Mesendoderm (in vitro differentiated cells): ENCODE measurements at regions not wholly inside any gene's neighbourhood (a gene's known extent, or its start where the extent isn't known, plus 50 kb on each side); places are given as distances from the start of the nearest gene placed in this dataset.
"Not testable (repeated sequence)": the region's sequence is repeated elsewhere in the genome, so short reads cannot be mapped to it uniquely, and the experiment has no call there.

Experiments used
- DNase-seq: peaks from one replicate; pipeline ENCODE4 v3.0.0; 2013
- H2AK5ac ChIP-seq: 2 replicates; pipeline ENCODE4 v1.6.1; 2013; ENCODE audit warnings: low read length, inconsistent platforms
- H2BK120ac ChIP-seq: 2 replicates; pipeline ENCODE4 v1.6.1; 2013; ENCODE audit warnings: low read depth, mild to moderate bottlenecking, low read length, moderate library complexity, mixed read lengths
- H2BK15ac ChIP-seq: replicated peaks from 2 replicates; pipeline ENCODE4 v1.6.1; 2013; ENCODE audit warnings: low read depth, mild to moderate bottlenecking, moderate library complexity
- H2BK5ac ChIP-seq: 2 replicates; pipeline ENCODE4 v1.6.1; 2013; ENCODE audit warnings: low read length, inconsistent platforms
- H3K18ac ChIP-seq: 2 replicates; pipeline ENCODE4 v1.6.1; 2013; ENCODE audit warnings: mild to moderate bottlenecking, low read length, mixed read lengths
- H3K23ac ChIP-seq: one replicate; pipeline ENCODE4 v1.6.1; 2013; ENCODE audit warnings: low read length
- H3K27ac ChIP-seq: 2 replicates; pipeline ENCODE4 v1.5.1; 2013; ENCODE audit warnings: low read depth, mild to moderate bottlenecking, inconsistent platforms, low read length, moderate library complexity
- H3K27me3 ChIP-seq: 2 replicates; pipeline ENCODE4 v1.6.1; 2013; ENCODE audit warnings: low read length, control low read depth, mild to moderate bottlenecking, inconsistent platforms; ENCODE audit not compliant: insufficient read depth, poor library complexity
- H3K36me3 ChIP-seq: 2 replicates; pipeline ENCODE4 v1.6.1; 2013; ENCODE audit warnings: low read length, inconsistent platforms; ENCODE audit not compliant: control insufficient read depth, insufficient read depth
- H3K4ac ChIP-seq: one replicate; pipeline ENCODE4 v1.6.1; 2013; ENCODE audit warnings: low read depth, mild to moderate bottlenecking, low read length, moderate library complexity
- H3K4me1 ChIP-seq: 2 replicates; pipeline ENCODE4 v1.6.1; 2013; ENCODE audit warnings: low read depth, low read length, inconsistent platforms; ENCODE audit not compliant: control insufficient read depth
- H3K4me2 ChIP-seq: 2 replicates; pipeline ENCODE4 v1.6.1; 2013; ENCODE audit warnings: low read length
- H3K4me3 ChIP-seq: 2 replicates; pipeline ENCODE4 v1.5.1; 2013; ENCODE audit warnings: mild to moderate bottlenecking, low read length
- H3K56ac ChIP-seq: one replicate; pipeline ENCODE4 v1.6.1; 2013; ENCODE audit warnings: low read length
- H3K79me1 ChIP-seq: 2 replicates; pipeline ENCODE4 v1.6.1; 2013; ENCODE audit warnings: low read length, inconsistent platforms
- H3K79me2 ChIP-seq: 2 replicates; pipeline ENCODE4 v1.6.1; 2013; ENCODE audit warnings: mild to moderate bottlenecking, low read length; ENCODE audit not compliant: control insufficient read depth, insufficient read depth
- H3K9ac ChIP-seq: 2 replicates; pipeline ENCODE4 v1.6.1; 2013; ENCODE audit warnings: low read length, inconsistent platforms
- H4K5ac ChIP-seq: one replicate; pipeline ENCODE4 v1.6.1; 2013; ENCODE audit warnings: low read length
- H4K8ac ChIP-seq: one replicate; pipeline ENCODE4 v1.6.1; 2013; ENCODE audit warnings: low read depth, mild to moderate bottlenecking, control low read depth, low read length, moderate library complexity
- WGBS: extraction: QIAGEN DNeasy Blood & Tissue Kit; methylation state at CpG from one replicate; pipeline ENCODE4 v1.1.7; 2013; ENCODE audit warnings: low lambda C conversion rate, missing lambda C conversion rate; ENCODE audit not compliant: insufficient coverage; ENCODE audit errors: extremely low coverage; 5-methylcytosine and 5-hydroxymethylcytosine counted together

DNA sequence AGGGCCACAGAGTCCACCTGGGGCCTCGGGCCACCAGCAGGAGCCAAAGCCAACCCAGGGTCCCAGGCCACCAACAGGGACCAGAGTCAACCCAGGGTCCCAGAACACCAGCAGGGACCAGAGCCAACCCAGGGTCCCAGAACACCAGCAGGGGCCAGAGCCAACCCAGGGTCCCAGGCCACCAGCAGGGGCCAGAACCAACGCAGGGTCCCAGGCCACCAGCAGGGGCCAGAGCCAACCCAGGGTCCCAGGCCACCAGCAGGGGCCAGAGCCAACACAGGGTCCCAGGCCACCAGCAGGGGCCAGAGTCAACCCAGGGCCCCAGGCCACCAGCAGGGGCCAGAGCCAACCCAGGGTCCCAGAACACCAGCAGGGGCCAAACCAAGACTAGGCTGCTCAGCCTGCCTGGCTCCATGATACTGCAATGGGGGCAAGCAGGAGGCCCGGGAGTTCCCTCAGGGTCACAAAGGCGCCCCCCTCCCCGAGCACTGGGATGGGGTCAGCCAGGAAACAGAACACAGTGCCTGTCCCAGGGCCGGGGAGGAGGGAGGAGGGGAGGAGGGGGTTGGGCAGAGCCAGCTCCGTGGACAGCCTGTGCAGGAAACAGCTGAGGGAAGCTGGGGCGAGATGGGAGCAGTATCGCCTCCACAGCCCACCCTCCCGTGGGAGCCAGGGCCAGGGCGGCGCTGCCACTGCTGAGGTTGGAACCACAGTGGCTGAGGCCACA, 62.0 kb upstream of the PRR5 start:
- Histone ChIP-seq H3K9ac (no peak overlapping the region), H3K27me3 (no peaks in the 10 kb centered on the region), H3K79me1 (no peaks in the 10 kb centered on the region), H3K4me3 (no peak overlapping the region), H3K56ac (no peak overlapping the region), H2BK5ac (no peak overlapping the region), H3K23ac (no peak overlapping the region), H3K18ac (no peak overlapping the region), H2BK15ac (no peak overlapping the region), H3K4me2 (no peak overlapping the region), H3K4me1 (no peaks in the 10 kb centered on the region), H2AK5ac (no peak overlapping the region), H3K36me3 (no peaks in the 10 kb centered on the region), H4K5ac (no peak overlapping the region), H4K8ac (no peak overlapping the region), H2BK120ac (no peak overlapping the region), H3K27ac (no peak overlapping the region), H3K79me2 (no peaks in the 10 kb centered on the region), H3K4ac (no peak overlapping the region)
- WGBS, result no CpG with 5 or more reads among the region's 12 CpGs
- no peak for DNase-seq

DNA sequence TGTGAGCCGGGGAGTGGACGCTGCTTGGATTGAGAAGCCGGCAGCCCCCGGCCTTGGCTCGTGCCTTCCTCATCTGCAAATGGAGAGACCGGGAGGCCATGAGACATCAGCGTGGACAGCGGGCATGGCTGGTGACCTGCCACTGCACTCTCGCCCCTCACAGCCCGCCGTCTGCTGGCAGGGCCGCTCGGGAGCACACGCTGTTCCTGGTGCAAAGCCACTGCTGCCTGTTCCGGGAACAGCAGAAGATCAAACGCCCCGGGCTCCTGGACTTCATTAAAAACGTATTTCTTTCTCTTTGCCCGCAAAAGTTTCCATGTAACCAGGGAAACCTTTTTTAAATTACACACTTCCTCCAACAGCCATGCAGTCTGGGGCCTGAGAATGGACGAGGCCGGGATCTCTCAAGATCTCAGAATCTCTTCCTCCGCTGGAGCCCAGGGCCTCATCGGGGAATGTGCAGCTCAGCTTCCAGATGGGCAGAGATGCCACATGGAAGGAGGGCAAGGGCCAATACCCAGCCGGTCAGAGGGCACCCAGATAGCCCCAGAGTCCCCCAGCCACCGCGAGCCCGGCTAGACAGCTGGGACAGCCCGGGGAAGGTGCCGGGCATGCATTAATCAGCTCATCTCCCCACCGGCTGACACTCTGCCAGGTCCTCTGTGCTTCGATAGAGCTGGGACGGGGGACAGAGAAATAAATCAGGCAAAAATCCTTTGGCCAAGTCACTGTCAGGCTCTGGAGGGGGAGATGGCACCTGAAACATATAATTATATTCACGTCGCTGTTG, 62.8 kb upstream of the PRR5 start:
- DNase-seq, result no peak
- Histone ChIP-seq H3K79me2 (no peaks in the 10 kb centered on the region), H4K8ac (no peak overlapping the region), H3K23ac (no peak overlapping the region), H2AK5ac (no peak overlapping the region), H3K27ac (no peak overlapping the region), H3K79me1 (no peaks in the 10 kb centered on the region), H3K27me3 (no peaks in the 10 kb centered on the region), H3K4me3 (no peak overlapping the region), H2BK120ac (no peak overlapping the region), H3K9ac (no peak overlapping the region), H2BK15ac (no peak overlapping the region), H3K18ac (no peak overlapping the region), H3K56ac (no peak overlapping the region), H4K5ac (no peak overlapping the region), H3K4ac (no peak overlapping the region), H2BK5ac (no peak overlapping the region), H3K4me1 (no peaks in the 10 kb centered on the region), H3K4me2 (no peak overlapping the region), H3K36me3 (no peaks in the 10 kb centered on the region)
- WGBS, result no CpG with 5 or more reads among the region's 34 CpGs

DNA sequence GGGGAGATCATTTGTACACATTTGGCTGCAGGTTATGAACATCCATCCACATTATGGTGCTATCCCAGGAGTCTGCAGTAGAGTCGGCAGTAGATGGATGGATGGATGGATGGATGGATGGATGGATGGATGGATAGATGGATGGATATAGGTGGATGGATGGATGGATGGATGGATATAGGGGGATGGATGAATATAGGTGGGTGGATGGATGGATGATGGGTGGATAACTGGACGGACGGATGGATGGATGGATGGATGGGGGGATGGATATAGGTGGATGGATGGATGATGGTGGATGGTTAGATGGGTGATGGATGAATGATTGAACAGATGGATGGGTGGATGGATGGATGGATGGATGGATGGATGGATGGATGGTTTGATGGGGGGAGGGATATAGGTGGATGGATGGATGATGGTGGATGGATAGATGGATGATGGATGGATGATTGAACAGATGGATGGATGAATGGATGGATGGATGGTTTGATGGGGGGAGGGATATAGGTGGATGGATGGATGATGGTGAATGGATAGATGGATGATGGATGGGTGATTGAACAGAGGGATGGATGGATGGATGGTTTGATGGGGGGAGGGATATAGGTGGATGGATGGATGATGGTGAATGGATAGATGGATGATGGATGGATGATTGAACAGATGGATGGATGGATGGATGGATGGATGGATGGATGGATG, 65.3 kb upstream of the PRR5 start:
- WGBS, result 100% methylated on average over 2 of the region's 3 CpGs
- not testable (repeated sequence) for H3K9ac ChIP-seq, H3K4me3 ChIP-seq, H4K8ac ChIP-seq, H2BK15ac ChIP-seq, H3K56ac ChIP-seq, H2BK120ac ChIP-seq, H3K27ac ChIP-seq, H2AK5ac ChIP-seq, H3K23ac ChIP-seq, H3K79me2 ChIP-seq, H3K79me1 ChIP-seq, H3K4me1 ChIP-seq, H4K5ac ChIP-seq, DNase-seq, H3K4ac ChIP-seq, H3K18ac ChIP-seq, H3K36me3 ChIP-seq, H2BK5ac ChIP-seq, H3K4me2 ChIP-seq, H3K27me3 ChIP-seq

DNA sequence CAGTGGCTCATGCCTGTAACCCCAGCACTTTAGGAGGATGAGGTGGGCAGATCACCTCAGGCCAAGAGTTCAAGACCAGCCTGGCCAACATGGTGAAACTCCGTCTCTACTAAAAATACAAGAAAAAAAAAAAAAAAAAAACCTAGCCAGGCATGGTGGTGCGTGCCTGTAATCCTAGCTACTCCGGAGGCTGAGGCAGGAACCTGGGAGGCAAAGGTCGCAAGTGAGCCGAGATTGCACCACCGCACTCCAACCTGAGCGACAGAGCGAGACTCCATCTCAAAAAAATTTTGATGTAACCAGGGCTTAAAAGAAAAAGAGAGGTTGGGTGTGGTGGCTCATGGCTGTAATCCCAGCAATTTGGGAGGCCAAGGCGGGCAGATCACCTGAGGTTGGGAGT, 66.4 kb upstream of the PRR5 start:
- not testable (repeated sequence) for H3K23ac ChIP-seq, H3K18ac ChIP-seq, H4K5ac ChIP-seq, H3K4me1 ChIP-seq, H2AK5ac ChIP-seq, H3K4me2 ChIP-seq, DNase-seq, H2BK5ac ChIP-seq, H3K56ac ChIP-seq, H3K4me3 ChIP-seq, H3K79me1 ChIP-seq, H2BK120ac ChIP-seq, H3K9ac ChIP-seq, H3K27ac ChIP-seq, H3K79me2 ChIP-seq, H4K8ac ChIP-seq, H3K36me3 ChIP-seq, H3K27me3 ChIP-seq, H2BK15ac ChIP-seq, H3K4ac ChIP-seq
- no CpG with 5 or more reads among the region's 9 CpGs for WGBS

DNA sequence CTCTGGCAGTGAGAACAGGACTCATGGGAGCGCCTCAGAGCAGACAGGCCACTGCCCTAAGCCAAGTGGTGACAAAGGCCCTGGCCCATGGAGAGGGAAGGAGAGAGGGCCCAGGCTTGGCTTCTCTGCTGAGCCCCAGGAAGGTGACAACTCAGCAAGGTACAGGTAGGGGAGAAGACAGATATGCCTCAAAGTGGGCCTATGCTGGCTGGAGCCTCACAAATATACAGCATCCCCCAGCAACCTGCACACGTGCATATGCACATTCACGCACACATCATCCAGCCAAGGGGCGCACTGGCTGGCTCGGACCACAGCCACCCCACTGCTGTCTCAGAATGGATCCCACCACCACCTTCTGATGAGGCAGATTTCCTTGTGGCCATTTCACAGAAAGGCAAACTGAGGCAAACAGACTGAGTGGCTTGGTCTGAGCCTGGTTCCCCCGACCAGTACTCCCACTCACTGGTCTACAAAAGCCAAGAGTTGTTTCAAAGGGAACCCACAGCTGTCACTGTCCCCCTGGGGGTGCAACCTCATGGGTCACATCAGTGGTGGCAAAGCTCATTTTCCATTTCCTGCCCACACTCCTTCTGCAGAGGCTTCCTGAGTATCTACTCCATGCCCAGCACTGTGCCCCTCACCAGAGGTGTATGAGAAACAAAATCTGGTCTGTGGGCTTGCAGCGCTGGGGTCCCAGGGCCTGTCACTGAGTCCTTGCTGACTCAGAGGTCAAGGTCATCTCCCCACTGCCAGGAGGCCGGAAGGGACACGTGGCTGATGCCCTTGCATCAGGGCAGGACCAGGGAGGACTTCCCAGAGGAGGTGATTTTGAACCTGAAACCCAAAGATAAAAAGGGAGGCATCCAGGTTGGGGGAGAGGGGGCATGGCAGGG, 67.3 kb upstream of the PRR5 start:
- Histone ChIP-seq H3K27me3 (no peaks in the 10 kb centered on the region), H3K36me3 (no peaks in the 10 kb centered on the region), H2BK15ac (no peak overlapping the region), H2AK5ac (no peak overlapping the region), H3K4me1 (no peaks in the 10 kb centered on the region), H4K5ac (no peak overlapping the region), H3K79me2 (no peaks in the 10 kb centered on the region), H3K27ac (no peak overlapping the region), H4K8ac (no peak overlapping the region), H2BK5ac (no peak overlapping the region), H3K9ac (no peak overlapping the region), H2BK120ac (no peak overlapping the region), H3K79me1 (no peaks in the 10 kb centered on the region), H3K4me3 (no peak overlapping the region), H3K4ac (no peak overlapping the region), H3K56ac (no peak overlapping the region), H3K23ac (no peak overlapping the region), H3K4me2 (no peak overlapping the region), H3K18ac (no peak overlapping the region)
- DNase-seq, result no peak
- WGBS, result no CpG with 5 or more reads among the region's 9 CpGs
